Neutrophil (primary cell): ENCODE measurements at regions not wholly inside any gene's neighbourhood (a gene's known extent, or its start where the extent isn't known, plus 50 kb on each side); places are given as distances from the start of the nearest gene placed in this dataset.

ENCODE experiments used
- H3K27ac ChIP-seq: fragments of 200-600 bp; sonication (generic); 2 replicates; pipeline ENCODE4 v1.5.1; 2016; ENCODE audit warnings: mild to moderate bottlenecking, moderate library complexity
- H3K27me3 ChIP-seq: fragments of 200-600 bp; sonication (generic); 2 replicates; pipeline ENCODE4 v1.6.0; 2016; ENCODE audit warnings: mild to moderate bottlenecking
- H3K36me3 ChIP-seq: fragments of 200-600 bp; sonication (generic); 2 replicates; pipeline ENCODE4 v1.5.1; 2017
- H3K4me1 ChIP-seq, 2 experiments: fragments of 200-600 bp in 1 of 2; sonication (generic) in 1 of 2; 1 replicate in 1 of 2; 2 replicates in 1 of 2; pipeline versions ENCODE4 v1.5.1 to v1.6.1; 2013 to 2016; ENCODE audit warnings: low read depth in 1 of 2, low read length in 1 of 2, mild to moderate bottlenecking in 1 of 2, moderate library complexity in 1 of 2; ENCODE audit not compliant: control insufficient read depth in 1 of 2, insufficient read depth in 1 of 2
- H3K4me3 ChIP-seq, 2 experiments: fragments of 200-600 bp in 1 of 2; sonication (generic) in 1 of 2; 1 replicate in 1 of 2; 2 replicates in 1 of 2; pipeline ENCODE4 v1.5.1; 2013 to 2016; ENCODE audit warnings: low read depth in 1 of 2, low read length in 1 of 2, mild to moderate bottlenecking in 1 of 2, moderate library complexity in 1 of 2
- H3K9me3 ChIP-seq: fragments of 200-600 bp; sonication (generic); 2 replicates; pipeline ENCODE4 v1.5.1; 2016
- TF ChIP-seq, protein P1 (sequence below): fragments of 200-600 bp; sonication (generic); IDR thresholded peaks from 2 replicates; pipeline ENCODE4 v1.5.1; 2016; ENCODE audit warnings: antibody characterized with exemption

DNA sequence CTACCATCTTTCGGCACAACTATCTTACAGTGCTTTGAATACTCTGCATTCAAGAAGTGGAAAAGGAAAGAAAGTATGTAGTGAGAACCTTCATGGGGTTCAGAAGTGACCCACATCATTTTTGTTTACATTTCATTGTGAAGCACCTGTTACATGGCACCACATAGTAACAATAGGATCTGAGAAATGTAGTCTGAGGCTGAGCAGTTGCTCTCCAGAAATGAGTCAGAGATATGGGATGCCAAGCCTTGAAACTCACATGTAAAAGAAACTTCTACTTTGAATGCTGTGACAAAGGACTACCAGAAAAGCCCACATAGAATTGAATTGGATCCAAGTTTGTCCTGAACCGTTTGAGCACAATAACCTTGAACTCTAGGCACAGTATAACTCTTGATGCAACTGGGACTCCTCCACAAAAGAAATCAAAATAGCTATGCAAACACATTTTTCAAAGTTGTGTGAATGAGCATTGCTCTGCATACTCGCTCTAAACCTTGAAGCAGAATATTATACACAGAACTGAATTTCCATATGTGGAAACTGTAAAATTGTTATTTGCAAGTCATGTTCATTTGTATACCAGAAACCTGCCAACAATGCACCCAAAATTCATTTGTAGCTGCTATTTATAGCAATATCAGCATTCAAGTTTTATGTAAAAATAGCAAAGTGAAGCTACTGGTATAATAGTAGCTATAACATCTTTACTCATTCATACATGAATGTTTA is 400.9 kb upstream of the POU3F2 start:
- TF ChIP-seq, protein P1, sequence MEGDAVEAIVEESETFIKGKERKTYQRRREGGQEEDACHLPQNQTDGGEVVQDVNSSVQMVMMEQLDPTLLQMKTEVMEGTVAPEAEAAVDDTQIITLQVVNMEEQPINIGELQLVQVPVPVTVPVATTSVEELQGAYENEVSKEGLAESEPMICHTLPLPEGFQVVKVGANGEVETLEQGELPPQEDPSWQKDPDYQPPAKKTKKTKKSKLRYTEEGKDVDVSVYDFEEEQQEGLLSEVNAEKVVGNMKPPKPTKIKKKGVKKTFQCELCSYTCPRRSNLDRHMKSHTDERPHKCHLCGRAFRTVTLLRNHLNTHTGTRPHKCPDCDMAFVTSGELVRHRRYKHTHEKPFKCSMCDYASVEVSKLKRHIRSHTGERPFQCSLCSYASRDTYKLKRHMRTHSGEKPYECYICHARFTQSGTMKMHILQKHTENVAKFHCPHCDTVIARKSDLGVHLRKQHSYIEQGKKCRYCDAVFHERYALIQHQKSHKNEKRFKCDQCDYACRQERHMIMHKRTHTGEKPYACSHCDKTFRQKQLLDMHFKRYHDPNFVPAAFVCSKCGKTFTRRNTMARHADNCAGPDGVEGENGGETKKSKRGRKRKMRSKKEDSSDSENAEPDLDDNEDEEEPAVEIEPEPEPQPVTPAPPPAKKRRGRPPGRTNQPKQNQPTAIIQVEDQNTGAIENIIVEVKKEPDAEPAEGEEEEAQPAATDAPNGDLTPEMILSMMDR, result no peak
- H3K27ac ChIP-seq, result no peak overlapping the region
- no peaks in the 10 kb centered on the region for H3K36me3 ChIP-seq
- no peaks in the 10 kb centered on the region for H3K9me3 ChIP-seq
- no peaks in the 10 kb centered on the region for H3K27me3 ChIP-seq
- no peaks in the 10 kb centered on the region for H3K4me1 ChIP-seq
- no peak overlapping the region for H3K4me3 ChIP-seq

- no peak overlapping the region for H3K4me3 ChIP-seq
- no peaks in the 10 kb centered on the region for H3K36me3 ChIP-seq
- H3K4me1 ChIP-seq, result no peaks in the 10 kb centered on the region
- H3K27ac ChIP-seq, result no peak overlapping the region
- no peaks in the 10 kb centered on the region for H3K9me3 ChIP-seq
- TF ChIP-seq, protein P1, result no peak
- H3K27me3 ChIP-seq, result no peaks in the 10 kb centered on the region
Measured at GRCh38 chr6:98443633-98444032, 390.7 kb upstream of the POU3F2 start.

- H3K4me1 ChIP-seq, result no peaks in the 10 kb centered on the region
- no peaks in the 10 kb centered on the region for H3K9me3 ChIP-seq
- no peaks in the 10 kb centered on the region for H3K27me3 ChIP-seq
- H3K27ac ChIP-seq, result no peak overlapping the region
- TF ChIP-seq, protein P1, result no peak
- H3K4me3 ChIP-seq, result no peak overlapping the region
- H3K36me3 ChIP-seq, result no peaks in the 10 kb centered on the region
Measured at GRCh38 chr6:98452685-98453084, 381.7 kb upstream of the POU3F2 start.

- H3K36me3 ChIP-seq, result no peaks in the 10 kb centered on the region
- TF ChIP-seq, protein P1, result no peak
- H3K4me3 ChIP-seq, result no peak overlapping the region
- no peaks in the 10 kb centered on the region for H3K27me3 ChIP-seq
- no peak overlapping the region for H3K27ac ChIP-seq
- H3K9me3 ChIP-seq, result no peaks in the 10 kb centered on the region
- no peaks in the 10 kb centered on the region for H3K4me1 ChIP-seq
Measured at GRCh38 chr6:98454809-98455322, 379.5 kb upstream of the POU3F2 start.

DNA sequence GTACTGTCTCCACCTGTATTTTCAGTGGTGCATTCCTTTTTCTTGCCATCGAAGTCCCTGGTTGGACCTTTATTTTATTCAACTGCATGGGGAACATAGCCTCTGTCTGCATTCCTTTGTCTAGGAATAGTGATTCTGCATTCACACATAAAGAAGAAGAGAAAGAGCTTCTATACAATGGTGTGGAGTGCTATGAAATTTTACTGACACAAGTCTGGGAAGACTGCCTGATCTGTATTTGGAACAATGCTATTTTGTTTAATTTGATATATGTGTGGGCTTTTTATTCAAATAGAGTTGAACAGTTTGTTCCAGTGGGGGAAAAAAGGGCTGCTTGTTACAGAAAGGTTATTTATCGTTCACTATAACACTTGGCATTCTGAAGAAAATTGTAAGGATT is 375.7 kb upstream of the POU3F2 start:
- Histone ChIP-seq H3K27ac (no peak overlapping the region), H3K36me3 (no peaks in the 10 kb centered on the region), H3K4me3 (no peak overlapping the region), H3K9me3 (no peaks in the 10 kb centered on the region), H3K27me3 (no peaks in the 10 kb centered on the region), H3K4me1 (no peaks in the 10 kb centered on the region)
- TF ChIP-seq, protein P1, result no peak
